ENCODE measurements at regions not wholly inside any gene's neighbourhood (a gene's known extent, or its start where the extent isn't known, plus 50 kb on each side); places are given as distances from the start of the nearest gene placed in this dataset.
"Not testable (repeated sequence)": the region's sequence is repeated elsewhere in the genome, so short reads cannot be mapped to it uniquely, and the experiment has no call there.

- no peak for DNase-seq
Measured at GRCh38 chr1:90277270-90277669, 282.4 kb downstream of the ZNF326 start.

DNA sequence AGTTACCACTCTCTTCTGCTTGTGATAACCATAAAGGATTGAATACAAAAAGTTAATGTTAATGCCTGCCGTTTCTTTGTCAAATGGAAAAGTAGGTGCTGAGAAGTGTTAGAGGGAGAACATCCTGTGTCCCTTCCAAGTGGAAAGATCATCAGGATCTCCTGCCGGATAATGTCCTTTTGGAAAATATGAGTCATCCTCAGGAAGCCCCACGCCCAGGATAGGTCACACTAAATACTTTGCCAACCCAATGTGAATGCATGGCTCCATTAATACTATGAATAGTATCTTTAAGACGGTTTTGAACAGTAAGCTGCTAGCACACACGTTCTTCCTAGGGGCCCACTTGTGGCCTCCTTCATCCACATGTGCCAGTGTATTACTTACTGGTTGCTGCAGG lies 279.5 kb downstream of the ZNF326 start:
- peak; percentile 11 for DNase-seq

DNA sequence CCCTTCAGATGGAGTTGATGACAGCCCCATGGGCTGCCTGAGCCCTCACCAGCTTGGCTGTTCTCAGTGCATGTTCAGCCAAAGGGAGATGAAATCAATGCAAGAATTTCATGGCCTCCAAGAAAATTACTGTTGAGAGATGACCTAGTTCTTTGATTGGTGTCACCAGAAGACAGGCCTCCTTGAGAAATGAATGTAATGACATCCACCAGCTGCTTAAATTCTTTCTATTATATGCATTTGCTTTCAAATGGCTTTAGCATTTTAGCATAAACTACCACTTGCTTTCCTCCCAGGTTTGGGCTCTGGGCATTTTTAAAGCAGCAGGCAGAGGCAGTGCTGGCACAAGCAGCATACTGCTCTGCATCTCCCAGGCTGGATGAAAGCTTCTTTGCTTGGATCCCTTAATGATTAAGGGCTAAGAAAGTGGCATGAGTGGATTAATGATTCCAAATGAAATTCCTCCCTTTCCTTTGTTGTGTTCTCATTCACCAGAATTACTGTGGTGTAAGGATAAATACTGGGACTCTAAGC lies 278.4 kb downstream of the ZNF326 start:
- DNase-seq, result no peak

DNA sequence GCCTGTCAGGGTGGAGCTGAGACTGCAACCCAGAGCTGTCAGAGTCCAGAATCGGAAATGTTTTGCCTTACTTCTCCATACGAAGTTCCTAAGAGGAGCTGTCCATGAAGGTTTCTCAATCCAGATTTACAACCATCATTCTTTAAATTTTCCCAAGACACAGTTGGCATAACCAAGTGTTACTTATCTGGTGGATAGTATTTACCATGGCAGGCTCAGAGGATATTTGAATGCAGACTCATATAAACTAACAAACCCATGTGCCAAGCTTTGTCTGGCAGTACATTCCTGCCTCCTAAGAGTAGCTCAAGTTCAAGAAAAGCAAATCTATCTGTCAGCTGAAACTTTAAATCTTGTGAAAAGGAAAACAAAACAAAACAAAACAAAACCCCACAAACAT lies 267.9 kb downstream of the ZNF326 start:
- DNase-seq, result no peak

DNA sequence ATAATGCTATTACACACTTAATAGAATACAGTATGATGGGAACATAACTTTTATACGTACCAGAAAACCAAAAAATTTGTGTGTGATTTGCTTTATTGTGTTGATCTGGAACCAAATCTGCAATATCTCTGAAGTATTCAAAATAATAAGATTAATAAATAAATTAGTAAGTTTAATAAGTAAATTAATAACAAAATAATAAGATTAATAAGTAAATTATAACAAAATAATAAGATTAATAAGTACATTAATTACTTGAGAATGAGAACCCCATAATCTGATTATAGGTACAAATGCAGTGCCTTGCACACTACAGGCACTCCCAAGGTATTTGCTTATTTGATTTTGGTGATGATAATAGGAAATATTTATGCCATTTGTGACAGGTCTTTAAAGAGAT lies 267.4 kb downstream of the ZNF326 start:
- DNase-seq, result no peak

GRCh38 chr1:90246069-90246468 lies 251.2 kb downstream of the ZNF326 start:
- no peak for DNase-seq

GRCh38 chr1:90236493-90236892 lies 241.6 kb downstream of the ZNF326 start:
- DNase-seq, result no peak

DNA sequence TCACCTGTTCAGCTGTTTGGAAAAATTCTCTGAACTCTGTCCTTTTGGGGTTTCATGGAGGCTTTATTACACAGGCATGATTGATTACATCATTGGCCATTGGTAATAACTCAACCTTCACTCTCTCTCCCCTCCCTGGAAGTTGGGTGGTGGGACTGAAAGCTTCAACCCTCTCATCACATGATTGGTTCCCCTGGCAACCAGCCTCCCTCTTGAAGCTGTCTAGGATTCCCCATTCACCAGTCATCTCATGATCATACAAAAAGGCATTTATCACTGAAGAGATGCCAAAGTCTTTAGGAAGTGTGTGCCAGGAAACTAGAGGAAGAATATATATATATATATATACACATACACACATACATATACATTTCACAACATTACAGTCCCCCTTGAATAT lies 228.5 kb downstream of the ZNF326 start:
- no peak for DNase-seq

DNA sequence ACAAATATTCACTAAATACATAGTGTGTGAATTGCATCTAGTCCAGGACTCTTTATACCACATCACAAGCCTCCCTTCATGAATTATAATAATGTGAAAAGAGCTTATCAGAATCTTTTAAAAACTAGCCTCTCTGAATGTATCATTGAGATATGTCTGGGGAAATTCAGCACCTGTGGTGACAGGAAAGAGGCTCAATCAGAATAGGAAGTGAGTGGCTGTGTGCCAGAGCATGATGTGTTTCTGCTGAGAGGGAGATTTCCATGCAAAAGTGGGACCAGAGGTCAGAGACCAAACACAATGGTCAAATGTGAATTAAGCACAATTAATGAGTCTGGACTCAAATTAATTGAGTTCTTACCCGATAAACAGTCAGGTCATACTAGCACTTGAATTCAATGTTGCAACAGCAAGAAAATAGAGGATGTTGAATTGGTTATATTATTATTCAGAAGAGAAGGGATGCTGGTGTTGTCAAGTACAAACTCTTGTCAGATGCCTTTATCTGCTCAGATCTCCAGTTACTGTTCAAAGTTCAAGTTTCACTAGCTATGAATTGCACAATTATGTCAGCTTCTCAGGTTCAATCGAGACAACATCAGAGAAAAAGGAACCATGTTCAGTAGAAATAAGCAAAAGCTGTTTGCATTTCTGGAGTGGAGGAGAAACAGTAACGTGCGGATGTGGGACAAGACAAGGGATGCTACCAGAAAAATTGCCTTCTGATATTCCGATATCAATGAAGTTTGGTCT lies 226.2 kb downstream of the ZNF326 start:
- no peak for DNase-seq

GRCh38 chr1:90220496-90220895 lies 225.6 kb downstream of the ZNF326 start:
- no peak for DNase-seq

DNA sequence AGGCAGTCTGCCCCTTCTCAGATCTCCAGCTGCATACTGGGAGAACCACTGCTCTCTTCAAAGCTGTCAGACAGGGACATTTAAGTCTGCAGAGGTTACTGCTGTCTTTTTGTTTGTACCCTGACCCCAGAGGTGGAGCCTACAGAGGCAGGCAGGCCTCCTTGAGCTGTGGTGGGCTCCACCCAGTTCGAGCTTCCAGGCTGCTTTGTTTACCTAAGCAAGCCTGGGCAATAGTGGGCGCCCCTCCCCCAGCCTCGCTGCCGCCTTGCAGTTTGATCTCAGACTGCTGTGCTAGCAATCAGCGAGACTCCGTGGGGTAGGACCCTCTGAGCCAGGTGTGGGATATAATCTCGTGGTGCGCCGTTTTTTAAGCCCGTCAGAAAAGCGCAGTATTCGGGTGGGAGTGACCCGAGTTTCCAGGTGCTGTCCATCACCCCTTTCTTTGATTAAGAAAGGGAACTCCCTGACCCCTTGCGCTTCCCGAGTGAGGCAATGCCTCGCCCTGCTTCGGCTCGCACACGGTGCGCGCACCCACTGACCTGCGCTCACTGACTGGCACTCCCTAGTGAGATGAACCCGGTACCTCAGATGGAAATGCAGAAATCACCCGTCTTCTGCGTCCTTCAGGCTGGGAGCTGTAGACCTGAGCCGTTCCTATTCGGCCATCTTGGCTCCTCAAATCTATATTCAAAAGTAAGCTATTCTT lies 224.4 kb downstream of the ZNF326 start:
- not testable (repeated sequence) for DNase-seq

DNA sequence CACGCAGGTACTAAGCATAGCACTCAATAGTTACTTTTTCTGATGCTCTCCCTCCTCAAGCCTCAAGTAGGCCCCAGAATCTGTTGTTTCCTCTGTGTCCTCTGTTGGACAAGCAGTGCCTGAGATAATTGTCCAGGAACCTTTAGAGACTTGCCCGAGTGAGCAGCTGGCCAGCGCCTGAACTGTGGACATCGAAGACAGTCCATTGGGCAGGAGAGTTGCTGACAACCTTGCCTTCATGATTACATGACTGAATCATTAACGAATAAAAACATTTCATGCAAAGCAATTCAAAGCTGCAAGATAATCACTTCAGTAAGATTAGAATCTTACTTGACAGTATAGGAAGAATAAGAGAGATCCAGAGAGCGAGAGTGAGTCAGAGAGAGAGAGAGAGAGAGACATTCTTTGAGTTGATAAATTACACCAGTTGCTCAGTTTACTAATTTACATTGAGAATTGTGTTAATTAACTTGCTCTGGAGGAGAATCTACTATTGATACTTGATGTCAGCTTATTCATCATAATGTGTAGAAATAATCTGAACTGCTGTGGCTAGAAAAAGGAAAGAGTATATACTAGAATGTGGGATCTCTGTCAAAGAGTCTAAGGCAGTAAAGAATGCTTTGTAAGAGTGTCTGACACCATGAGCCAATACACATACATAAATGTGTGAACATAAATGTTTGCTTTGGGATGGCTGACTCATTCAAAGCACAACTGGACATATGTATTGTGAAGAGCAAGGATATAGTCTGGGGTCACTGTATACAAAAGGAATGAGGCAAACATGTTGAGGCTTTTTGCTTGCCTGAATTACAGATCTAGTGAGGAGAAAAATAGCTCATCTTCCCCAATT lies 216.0 kb downstream of the ZNF326 start:
- no peak for DNase-seq

GRCh38 chr1:90208949-90209348 lies 214.0 kb downstream of the ZNF326 start:
- no peak for DNase-seq

GRCh38 chr1:90206260-90206659 lies 211.3 kb downstream of the ZNF326 start:
- no peak for DNase-seq

DNA sequence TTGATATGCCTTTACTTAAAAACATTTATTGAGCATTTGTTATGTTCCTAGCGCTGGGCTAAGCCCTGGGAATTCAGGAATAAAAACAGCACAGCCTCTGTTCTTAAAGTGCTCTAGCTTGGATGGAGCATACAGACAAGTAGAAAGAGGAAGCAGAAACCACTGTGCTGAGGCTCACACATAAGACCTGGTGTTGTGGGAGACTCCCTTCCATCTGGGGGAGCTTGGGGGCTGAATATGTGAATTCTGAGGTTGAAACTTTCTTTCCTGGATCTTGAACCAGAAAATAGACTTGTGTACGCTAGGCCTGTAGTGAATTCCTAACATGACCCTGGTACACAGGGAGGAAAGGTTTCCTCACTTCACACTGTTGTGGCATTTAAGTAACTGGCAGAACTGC lies 209.9 kb downstream of the ZNF326 start:
- DNase-seq, result no peak

DNA sequence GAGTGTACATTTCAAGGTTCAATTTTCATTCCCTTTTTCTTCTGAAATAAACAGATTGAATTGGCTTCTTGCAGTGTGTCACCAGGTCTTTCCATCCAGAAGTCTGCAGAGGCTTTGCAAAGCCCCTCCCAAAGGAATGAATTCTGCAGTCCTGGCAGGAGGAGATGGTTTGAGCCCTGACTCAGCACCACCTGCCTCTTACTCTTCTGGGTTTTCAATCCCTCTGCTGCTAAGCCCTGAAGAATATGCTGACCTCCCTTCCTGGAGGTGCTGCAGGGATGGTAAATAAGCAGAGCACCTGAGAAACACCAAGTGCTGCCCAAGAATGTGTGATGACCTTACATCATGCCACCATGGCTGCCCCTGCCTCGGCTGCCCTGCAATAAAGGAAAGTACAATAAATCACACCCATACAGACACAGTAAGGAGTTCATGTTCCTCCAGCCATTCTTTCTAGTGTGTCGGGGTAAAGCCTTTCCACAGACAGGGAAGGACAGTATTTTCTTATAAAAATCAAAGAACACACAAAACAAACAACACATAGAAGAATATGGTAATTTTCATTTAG lies 209.2 kb downstream of the ZNF326 start:
- no peak for DNase-seq

DNA sequence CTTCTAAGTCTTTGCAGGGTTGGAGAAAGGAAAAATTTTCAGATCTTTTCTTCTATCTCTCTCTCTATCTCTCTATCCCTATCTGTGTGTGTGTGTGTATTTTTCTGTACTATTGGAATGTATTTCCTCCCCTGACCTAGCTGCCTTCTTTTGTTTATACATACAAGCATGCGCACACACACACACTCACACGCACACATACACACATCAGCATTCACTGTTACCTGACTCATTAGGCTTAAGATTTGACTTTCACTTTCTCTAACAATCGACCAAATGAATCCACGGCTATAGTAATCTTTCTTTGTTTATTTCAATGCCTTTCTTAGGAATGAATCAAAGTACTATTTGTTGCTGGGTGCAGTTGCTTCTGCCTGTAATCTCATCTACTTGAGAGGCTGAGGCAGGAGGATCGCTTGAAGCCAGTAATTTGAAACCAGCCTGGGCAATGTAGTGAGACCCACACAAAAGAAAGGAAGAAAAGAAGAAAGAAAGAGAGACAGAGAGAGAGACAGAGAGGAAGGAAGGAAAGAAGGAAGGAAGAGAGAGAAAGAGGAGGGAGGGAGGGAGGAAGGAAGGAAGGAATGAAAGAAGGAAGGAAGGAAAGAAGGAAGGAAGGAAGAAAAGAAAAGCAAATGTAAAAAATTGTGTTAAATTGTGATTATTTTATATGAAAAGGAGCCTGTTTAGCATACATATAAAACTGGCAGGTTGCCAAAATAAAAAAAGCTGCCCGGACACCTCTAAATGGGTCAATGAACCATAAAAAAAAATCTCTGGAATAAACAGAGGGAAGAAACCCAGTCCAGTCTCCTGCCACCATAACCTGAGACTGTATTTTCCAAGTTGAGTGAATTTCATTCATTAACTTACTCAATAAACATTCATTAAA lies 206.8 kb downstream of the ZNF326 start:
- no peak for DNase-seq

DNA sequence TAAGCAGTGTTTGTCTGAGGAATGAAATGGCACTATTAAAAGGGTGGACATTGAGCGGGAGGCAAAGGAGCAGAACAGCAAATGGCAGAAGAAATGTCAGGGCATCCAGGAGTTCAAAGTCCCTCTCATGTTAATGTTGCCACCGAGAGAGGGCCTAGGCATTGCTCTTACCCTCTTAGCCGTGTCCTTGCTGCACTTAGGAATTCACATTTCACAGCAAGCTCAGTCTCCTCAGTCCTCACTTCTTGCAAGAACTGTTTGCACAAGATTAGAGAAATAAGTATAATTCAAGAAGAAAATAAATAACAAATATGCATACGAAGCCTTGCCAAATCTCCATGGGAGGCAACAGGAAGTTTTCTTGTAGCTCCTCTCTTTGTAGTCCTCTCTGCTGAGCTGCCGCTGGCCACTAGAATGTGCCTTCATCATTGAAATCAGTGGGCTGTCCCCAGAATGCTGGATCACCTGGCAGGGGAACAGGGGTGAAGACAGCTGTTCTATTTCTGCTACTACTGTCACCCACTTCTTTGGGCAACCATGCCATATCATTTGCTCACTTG lies 205.8 kb downstream of the ZNF326 start:
- no peak for DNase-seq

- DNase-seq, result no peak
Measured at GRCh38 chr1:90198616-90199332, 203.9 kb downstream of the ZNF326 start.

DNA sequence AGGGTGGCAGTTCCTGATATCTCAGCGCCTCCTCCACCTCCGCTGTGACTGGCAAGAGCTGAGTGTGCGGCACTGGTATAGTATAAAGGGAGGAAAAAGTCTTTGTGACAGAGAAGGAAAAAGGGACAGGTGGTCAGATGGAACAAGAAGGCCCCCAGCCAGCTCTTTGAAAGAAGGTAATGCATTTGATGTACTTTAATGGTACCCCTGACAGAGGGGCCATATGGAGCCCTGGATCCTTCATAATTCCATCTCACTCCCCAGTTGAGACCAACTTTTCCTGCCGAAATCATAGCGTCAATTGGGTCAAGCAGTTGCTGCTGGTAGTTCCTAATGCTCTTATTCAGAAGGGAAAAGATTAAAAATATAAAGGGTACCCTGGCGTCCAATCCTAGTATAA lies 198.2 kb downstream of the ZNF326 start:
- no peak for DNase-seq

DNA sequence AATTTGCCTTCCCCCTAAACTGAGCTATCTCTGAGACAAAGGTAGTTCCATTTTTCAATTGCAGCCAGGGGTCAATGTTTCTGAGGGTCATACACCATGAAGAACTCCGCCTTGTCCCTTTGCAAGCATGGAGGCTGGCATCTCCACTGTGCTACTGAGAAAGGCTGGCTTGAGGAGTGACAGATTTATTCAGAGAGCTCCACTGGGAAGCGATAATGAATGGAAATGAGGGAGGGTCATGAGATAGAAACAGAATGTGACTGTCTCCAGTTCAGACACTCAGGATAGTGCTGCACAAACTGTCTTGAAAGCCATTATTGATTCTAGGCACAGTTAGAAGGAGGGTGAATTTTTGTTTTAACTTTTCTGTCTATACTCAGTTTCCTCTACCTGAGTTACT lies 197.5 kb downstream of the ZNF326 start:
- no peak for DNase-seq

Measured in hindlimb muscle (tissue), 1 donor.